Fibroblast of skin of right biceps (primary cell): ENCODE measurements at regions not wholly inside any gene's neighbourhood (a gene's known extent, or its start where the extent isn't known, plus 50 kb on each side); places are given as distances from the start of the nearest gene placed in this dataset.
"Not testable (repeated sequence)": the region's sequence is repeated elsewhere in the genome, so short reads cannot be mapped to it uniquely, and the experiment has no call there.

Source experiments
- DNase-seq: peaks from one replicate; pipeline ENCODE4 v3.0.0-alpha.2; 2013

DNA sequence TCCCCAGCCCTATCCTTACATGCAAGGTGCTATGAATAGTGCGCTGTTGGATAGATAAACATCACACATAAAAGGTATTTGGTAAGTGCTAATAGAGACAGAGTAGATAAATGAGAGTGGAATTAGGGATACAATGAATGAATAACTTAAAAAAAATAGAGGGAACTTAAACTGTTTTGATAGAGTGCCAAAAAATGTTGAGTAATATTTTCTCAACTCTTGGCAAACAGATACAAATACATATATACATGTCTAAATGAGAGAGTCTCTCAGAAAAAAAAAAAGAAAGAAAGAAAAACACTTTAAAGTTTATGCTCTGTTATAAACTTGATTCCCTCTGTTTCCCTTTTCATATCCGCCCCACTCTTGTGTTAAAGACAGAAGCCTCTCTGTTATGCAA, 667.4 kb downstream of the ROBO2 start:
- peak; percentile 8 for DNase-seq

DNA sequence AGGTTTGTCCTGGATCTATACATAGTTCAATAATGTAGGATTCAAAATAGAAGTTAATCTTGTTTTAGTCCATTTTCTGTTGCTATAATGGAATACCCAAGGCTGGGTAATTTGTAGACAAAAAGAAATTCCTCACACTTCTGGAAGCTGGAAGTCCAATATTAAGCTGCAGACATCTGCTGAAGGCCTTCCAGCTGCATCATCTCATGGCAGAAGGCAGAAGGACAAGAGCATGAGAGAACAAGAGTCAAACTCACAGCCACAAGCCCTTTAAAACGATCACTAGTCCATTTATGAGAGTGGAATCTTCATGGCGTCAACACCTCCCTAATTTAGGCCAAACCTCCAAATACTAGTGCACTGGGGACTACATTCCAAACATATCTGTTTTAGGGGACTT, 669.3 kb downstream of the ROBO2 start:
- DNase-seq: no peak

DNA sequence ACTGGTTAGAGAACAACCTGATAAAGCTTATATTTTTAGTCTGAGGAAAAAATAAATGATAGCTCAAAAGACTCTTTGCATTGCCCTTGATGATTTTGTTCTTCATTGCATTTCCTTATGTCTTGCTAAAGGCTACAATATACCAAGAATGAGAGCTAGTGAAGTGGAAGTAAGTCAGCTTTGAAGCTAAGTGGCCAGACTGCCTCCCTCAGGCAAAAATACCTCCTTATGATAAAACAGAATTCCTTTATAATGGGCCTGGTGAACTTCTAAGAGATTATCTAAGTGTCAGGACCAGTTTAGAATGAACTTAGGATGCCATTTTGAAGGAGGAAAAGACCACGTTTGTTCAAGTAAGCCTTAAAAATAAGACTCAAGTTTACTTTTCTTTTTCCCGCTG, 678.4 kb downstream of the ROBO2 start:
- DNase-seq: no peak

DNA sequence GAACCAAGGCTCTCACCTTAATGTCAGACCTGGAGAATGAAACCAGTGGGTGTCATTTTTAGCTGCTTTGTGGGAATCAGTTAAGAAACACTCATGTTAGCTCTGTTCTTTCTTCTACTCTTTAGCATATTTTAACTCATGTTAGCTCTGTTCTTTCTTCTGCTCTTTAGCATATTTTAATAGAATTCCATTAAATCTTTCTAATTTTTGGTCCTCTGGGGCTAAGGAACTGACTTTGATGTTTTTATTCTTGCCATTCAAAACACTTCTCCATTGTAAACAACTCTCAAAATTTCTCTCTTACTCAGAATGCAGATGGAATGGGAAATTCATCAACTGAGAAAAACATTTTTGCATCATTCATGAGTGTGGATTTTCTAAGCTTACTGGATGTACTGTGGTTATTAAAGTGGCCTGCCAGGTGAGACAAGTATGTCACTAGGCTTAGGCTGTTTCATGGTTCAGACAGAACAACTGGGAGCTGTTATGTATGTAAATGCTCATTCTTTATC, 680.6 kb downstream of the ROBO2 start:
- DNase-seq: no peak

GRCh38 chr3:77726517-77726916, 686.6 kb downstream of the ROBO2 start:
- DNase-seq: peak; percentile 11

- DNase-seq: no peak
These were observed 706.1 kb downstream of the ROBO2 start for GRCh38 chr3:77746048-77746447.

GRCh38 chr3:77746892-77747291, 707.0 kb downstream of the ROBO2 start:
- no peak for DNase-seq

DNA sequence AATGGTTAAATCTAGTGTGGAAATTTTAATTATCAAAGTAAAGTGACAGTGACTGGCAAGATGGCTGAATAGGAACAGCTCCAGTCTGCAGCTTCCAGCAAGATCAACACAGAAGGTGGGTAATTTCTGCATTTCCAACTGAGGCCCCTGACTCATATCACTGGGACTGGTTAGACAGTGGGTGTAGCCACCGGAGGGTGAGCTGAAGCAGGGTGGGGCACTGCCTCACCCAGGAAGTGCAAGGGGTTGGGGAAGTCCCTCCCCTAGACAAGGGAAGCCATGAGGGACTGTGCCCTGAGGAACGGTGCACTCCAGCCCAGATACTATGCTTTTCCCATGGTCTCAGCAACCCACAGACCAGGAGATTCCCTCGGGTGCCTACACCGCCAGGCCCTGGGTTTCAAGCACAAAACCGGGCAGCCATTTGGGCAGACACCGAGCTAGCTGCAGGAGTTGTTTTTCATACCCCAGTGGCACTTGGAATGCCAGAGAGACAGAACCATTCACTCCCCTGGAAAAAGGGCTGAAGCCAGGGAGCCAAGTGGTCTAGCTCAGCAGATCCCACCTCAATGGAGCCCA, 716.6 kb downstream of the ROBO2 start:
- DNase-seq: not testable (repeated sequence)

DNA sequence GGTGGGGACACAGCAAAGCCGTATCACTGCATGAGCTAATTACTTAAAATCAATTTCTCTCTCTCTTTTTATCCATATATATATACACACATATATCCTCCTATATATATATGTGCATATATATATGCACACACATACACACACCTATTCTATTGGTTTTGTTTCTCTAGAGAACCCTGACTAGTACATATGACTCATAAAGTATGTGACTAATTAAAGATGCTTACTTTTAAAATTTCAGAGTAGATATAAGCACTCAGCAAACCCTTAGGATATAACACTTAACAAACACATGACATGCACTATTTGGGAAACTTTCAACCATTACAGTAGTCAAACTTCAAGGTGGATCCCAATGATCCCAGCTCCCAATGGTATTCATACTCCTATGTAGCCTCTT, 732.6 kb downstream of the ROBO2 start:
- no peak for DNase-seq

DNA sequence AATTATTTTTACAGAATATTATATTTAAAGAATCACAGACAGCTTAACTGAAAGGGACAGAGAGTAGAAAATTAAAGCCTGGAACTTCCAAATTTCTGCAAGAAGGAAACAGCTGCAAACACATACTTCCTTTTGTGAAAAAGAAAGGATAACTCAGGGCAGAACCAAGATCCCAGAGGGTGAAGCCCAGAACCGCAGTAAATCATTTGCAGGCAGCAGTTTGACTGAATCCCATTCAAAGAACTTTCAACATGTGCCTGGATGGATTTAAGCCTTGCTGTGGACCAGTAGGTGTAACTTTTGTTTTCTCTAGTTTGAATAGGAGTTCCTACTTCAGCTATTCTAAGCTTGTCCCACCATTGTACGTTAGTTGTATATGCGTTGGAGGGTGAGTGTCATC, 733.2 kb downstream of the ROBO2 start:
- no peak for DNase-seq

- no peak for DNase-seq
These were observed 740.5 kb downstream of the ROBO2 start for GRCh38 chr3:77780278-77780996.

DNA sequence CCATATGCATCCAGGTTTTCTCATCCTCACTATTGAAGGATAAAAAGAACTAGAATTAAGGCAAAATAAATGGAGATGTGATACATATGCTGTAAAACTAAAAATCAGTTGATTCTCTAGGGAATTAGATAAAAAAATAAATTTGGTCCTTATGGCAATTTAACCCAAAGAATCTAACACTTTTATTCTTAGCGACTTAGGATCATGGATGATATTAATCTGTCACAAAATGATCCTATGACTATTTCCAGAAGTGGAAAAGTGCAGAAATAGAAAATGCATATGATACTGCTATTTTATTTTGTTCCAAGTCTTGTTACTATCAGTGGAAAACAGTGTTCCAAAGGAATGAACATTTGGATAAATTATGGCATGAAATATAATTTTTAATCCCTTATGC, 746.3 kb downstream of the ROBO2 start:
- DNase-seq: no peak

GRCh38 chr3:77795013-77795412, 755.1 kb downstream of the ROBO2 start:
- no peak for DNase-seq

DNA sequence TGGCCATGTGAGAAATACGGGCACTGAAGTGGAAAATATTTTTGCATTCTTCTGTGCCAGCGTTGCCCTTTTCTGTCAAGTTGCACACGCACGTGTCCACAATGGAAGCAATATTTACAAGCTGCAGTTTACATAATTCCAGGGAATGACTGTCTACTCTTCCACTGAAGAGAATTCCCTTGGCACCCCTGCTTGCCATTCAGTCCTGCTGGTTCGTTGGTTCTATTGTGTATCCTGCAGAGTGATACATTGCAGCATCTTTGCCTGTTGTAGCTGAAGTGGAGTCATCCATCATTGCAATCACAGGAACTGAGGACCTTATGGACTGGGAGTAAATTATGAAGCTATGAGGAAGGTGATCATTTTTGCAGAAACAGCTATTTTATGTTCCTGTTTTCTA, 759.4 kb downstream of the ROBO2 start:
- DNase-seq: no peak

- DNase-seq: no peak
These were observed 761.0 kb downstream of the ROBO2 start for GRCh38 chr3:77800893-77801292.

GRCh38 chr3:77807312-77807711, 767.4 kb downstream of the ROBO2 start:
- DNase-seq: no peak

DNA sequence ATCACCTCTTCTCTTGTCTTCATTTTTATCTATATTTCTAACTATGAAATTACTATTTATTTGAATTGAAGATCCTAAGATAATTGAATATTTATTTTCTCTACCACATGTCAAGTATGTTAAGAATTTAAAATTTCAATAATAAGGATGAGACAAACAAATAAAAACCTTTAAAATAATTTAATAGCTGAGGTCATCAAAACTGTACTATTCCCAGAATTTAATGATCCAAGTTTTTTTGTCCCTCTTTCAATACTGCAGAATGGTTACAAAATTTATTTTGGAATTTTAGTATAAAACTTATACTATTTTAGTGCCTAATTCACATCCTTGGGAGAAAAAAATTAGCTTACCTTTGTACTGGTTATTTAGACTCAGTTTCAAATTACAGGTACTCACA, 774.9 kb downstream of the ROBO2 start:
- no peak for DNase-seq

GRCh38 chr3:77815467-77815866, 775.6 kb downstream of the ROBO2 start:
- DNase-seq: no peak

- DNase-seq: peak; percentile 48
These were observed 776.5 kb downstream of the ROBO2 start for GRCh38 chr3:77816366-77816765.

- DNase-seq: peak; percentile 86
These were observed 785.3 kb downstream of the ROBO2 start for GRCh38 chr3:77825001-77825827.

DNA sequence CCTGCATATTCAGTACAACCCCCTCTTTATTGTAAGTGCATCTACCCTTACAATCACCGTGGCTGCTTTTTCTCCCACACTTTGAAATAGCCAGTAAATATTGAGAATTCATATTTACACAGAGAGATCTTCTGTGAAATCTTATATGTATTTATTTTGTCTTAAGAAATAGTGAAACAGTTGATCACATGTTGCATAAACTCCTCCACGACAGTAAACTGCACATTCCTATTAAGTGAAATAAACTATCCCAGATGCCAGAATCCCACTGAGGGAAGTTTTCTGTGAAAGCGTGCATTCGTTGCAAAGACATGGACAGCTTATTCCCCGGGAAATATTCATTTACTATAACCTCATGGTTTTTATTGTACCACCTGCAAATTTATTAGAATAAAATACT, 796.0 kb downstream of the ROBO2 start:
- peak; percentile 35 for DNase-seq

DNA sequence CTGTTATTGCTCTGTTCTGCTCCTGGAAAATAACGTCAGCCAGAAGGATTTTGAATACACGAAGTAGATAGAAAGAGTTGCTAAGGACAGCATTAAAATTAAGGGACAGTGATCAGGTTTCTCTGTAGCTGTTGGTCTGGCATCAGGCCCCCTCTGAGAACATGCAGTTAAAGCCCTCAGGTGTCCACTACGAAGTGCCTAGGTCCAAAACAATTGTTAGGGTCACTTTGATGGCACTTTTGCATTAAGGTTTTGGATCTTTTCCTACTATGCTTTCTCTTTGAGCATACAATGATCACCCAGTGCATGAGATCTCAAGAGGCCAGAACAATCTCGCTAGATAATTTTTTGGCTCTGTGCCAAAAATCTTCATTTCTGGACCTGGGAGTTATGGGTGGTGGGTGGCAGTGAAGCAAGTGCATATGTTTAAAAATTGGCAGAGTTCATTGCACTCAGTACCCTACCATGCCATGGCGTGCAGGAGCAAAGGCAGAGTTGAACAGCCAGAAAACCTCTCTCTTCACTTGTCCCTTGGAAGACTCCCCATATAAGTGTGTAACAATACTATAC, 797.6 kb downstream of the ROBO2 start:
- no peak for DNase-seq

- DNase-seq: no peak
These were observed 819.3 kb downstream of the ROBO2 start for GRCh38 chr3:77859156-77859555.

GRCh38 chr3:77868725-77869124, 828.8 kb downstream of the ROBO2 start:
- DNase-seq: no peak
